ENCODE measurements at regions not wholly inside any gene's neighbourhood (a gene's known extent, or its start where the extent isn't known, plus 50 kb on each side); places are given as distances from the start of the nearest gene placed in this dataset.

DNA sequence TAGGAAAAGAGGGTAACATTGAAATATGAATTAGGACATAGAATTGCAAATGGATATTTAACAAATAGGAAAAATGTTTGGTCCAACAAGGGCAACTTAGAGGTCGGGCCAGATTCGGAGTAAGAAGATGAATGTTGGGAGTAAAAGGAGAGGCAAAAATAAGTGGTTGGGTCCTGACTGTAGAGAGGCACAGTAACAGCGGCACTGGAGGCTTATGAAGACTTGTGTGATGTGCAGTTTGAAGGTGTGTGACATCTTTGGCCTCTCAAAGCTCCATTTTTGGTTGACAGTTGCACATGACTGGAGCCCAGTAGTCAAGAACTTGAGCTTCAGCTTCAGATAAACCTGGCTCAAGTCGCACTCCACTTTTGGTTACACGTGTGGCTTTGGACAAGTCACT, 109.9 kb upstream of the PAXBP1 start:
- H3K36me3 ChIP-seq (ENCODE audit: control insufficient read depth, insufficient read depth, low read length), result no peaks in the 10 kb centered on the region
- DNase-seq (ENCODE audit: low read depth, low spot score) (no peak), ATAC-seq (no peak)
- H3K27ac ChIP-seq (ENCODE audit: low read length), result no peak overlapping the region
- no peaks in the 10 kb centered on the region for H3K4me1 ChIP-seq (ENCODE audit: control insufficient read depth, insufficient read depth, low read length)
- in situ Hi-C loops (cut with HindIII; ENCODE audit: low pct_unique_long_range_greater_than_20kb, low sequenced_read_pairs), result no loop called here
- ChIA-PET CTCF (no interaction called here), POLR2A (no interaction called here)
- TF ChIP-seq SIN3A (IDR thresholded peaks at IDR 0.05; ENCODE audit: borderline replicate concordance, insufficient read depth, low read depth, low read length), result no peak
- no peak for TF ChIP-seq POLR2AphosphoS5 (IDR thresholded peaks at IDR 0.05; ENCODE audit: low read depth, low read length)
- TF ChIP-seq, protein P1, sequence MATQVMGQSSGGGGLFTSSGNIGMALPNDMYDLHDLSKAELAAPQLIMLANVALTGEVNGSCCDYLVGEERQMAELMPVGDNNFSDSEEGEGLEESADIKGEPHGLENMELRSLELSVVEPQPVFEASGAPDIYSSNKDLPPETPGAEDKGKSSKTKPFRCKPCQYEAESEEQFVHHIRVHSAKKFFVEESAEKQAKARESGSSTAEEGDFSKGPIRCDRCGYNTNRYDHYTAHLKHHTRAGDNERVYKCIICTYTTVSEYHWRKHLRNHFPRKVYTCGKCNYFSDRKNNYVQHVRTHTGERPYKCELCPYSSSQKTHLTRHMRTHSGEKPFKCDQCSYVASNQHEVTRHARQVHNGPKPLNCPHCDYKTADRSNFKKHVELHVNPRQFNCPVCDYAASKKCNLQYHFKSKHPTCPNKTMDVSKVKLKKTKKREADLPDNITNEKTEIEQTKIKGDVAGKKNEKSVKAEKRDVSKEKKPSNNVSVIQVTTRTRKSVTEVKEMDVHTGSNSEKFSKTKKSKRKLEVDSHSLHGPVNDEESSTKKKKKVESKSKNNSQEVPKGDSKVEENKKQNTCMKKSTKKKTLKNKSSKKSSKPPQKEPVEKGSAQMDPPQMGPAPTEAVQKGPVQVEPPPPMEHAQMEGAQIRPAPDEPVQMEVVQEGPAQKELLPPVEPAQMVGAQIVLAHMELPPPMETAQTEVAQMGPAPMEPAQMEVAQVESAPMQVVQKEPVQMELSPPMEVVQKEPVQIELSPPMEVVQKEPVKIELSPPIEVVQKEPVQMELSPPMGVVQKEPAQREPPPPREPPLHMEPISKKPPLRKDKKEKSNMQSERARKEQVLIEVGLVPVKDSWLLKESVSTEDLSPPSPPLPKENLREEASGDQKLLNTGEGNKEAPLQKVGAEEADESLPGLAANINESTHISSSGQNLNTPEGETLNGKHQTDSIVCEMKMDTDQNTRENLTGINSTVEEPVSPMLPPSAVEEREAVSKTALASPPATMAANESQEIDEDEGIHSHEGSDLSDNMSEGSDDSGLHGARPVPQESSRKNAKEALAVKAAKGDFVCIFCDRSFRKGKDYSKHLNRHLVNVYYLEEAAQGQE (IDR thresholded peaks at IDR 0.05; ENCODE audit: insufficient read depth in 1 of 2, low read depth in 2 of 2, low read length in 1 of 2), result no peak
- no peak for TF ChIP-seq TCF7L2 (IDR thresholded peaks at IDR 0.05; ENCODE audit: low read depth, low read length)
- TF ChIP-seq, protein P2, sequence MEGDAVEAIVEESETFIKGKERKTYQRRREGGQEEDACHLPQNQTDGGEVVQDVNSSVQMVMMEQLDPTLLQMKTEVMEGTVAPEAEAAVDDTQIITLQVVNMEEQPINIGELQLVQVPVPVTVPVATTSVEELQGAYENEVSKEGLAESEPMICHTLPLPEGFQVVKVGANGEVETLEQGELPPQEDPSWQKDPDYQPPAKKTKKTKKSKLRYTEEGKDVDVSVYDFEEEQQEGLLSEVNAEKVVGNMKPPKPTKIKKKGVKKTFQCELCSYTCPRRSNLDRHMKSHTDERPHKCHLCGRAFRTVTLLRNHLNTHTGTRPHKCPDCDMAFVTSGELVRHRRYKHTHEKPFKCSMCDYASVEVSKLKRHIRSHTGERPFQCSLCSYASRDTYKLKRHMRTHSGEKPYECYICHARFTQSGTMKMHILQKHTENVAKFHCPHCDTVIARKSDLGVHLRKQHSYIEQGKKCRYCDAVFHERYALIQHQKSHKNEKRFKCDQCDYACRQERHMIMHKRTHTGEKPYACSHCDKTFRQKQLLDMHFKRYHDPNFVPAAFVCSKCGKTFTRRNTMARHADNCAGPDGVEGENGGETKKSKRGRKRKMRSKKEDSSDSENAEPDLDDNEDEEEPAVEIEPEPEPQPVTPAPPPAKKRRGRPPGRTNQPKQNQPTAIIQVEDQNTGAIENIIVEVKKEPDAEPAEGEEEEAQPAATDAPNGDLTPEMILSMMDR (IDR thresholded peaks at IDR 0.05), result no peak
- no TSS peak for BruUV-seq (replicated peaks)
- intact Hi-C loops (cut with micrococcal nuclease; ENCODE audit: unreplicated experiment), result no loop called here
- no peaks in the 10 kb centered on the region for H3K9me3 ChIP-seq (ENCODE audit: control insufficient read depth, insufficient read depth, low read depth, low read length)
- H3K27me3 ChIP-seq (ENCODE audit: control insufficient read depth, insufficient read depth, low read length), result peaks cover 9% of the 10 kb centered on the region
- H3K4me3 ChIP-seq (ENCODE audit: low read depth in 2 of 2, low read length in 2 of 2), result no peak overlapping the region

DNA sequence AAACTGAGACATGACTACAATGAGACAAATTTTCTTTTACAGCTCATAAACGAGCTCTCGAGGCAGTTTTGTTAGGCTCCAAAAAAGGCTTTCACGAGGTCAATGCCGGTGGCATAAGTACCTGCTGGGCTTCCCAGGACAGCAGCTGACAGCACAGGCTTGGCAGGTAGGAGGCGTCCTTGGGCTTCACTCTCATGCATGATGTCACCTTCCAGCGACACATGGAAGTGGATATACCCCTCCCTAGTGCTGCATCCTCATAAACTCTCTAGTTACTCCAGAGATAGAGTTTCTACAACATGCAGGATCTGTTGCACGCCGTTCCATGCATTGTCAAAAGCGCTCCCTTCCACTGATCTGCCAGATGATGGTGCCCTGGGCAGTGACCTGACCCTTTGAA, 112.5 kb upstream of the PAXBP1 start:
- in situ Hi-C loops (cut with HindIII; ENCODE audit: low pct_unique_long_range_greater_than_20kb, low sequenced_read_pairs) (no loop called here), intact Hi-C loops (cut with micrococcal nuclease; ENCODE audit: unreplicated experiment) (no loop called here)
- CTCF ChIA-PET, result no interaction called here
- TF ChIP-seq TCF7L2 (IDR thresholded peaks at IDR 0.05; ENCODE audit: low read depth, low read length), result no peak
- no peak for TF ChIP-seq POLR2AphosphoS5 (IDR thresholded peaks at IDR 0.05; ENCODE audit: low read depth, low read length)
- no peaks in the 10 kb centered on the region for H3K4me1 ChIP-seq (ENCODE audit: control insufficient read depth, insufficient read depth, low read length)
- no peaks in the 10 kb centered on the region for H3K9me3 ChIP-seq (ENCODE audit: control insufficient read depth, insufficient read depth, low read depth, low read length)
- POLR2A ChIA-PET, result no interaction called here
- peaks cover 9% of the 10 kb centered on the region for H3K27me3 ChIP-seq (ENCODE audit: control insufficient read depth, insufficient read depth, low read length)
- H3K27ac ChIP-seq (ENCODE audit: low read length), result no peak overlapping the region
- H3K36me3 ChIP-seq (ENCODE audit: control insufficient read depth, insufficient read depth, low read length), result no peaks in the 10 kb centered on the region
- BruUV-seq (replicated peaks), result no TSS peak
- H3K4me3 ChIP-seq (ENCODE audit: low read depth in 2 of 2, low read length in 2 of 2), result no peak overlapping the region
- no peak for DNase-seq (ENCODE audit: low read depth, low spot score)
- ATAC-seq, result no peak

DNA sequence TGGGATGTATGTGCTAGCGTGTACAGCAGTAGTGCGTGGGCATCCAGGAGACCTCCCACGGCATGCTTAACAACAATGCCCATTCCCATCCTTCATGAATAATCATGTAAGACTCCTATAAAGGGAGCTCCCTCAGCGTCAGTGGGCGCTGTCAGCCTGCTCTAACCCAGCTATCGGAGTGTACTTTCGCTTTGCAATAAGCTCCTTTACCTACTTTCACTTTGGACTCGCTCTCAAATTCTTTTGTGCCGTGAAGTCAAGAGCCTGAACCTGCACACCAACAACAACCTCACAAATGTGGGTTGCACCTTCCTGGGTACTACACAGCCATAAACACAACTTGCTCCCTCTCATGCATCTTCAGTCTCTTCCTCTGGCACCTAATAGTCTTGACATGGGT, 114.8 kb upstream of the PAXBP1 start:
- H3K9me3 ChIP-seq (ENCODE audit: control insufficient read depth, insufficient read depth, low read depth, low read length), result no peaks in the 10 kb centered on the region
- no peaks in the 10 kb centered on the region for H3K36me3 ChIP-seq (ENCODE audit: control insufficient read depth, insufficient read depth, low read length)
- ChIA-PET CTCF (no interaction called here), POLR2A (no interaction called here)
- H3K4me1 ChIP-seq (ENCODE audit: control insufficient read depth, insufficient read depth, low read length), result no peaks in the 10 kb centered on the region
- H3K27ac ChIP-seq (ENCODE audit: low read length), result no peak overlapping the region
- DNase-seq (ENCODE audit: low read depth, low spot score) (no peak), ATAC-seq (peak; percentile 66; the same call in 1 of the 2 replicates)
- TF ChIP-seq, protein P2 (IDR thresholded peaks at IDR 0.05), result no peak
- TF ChIP-seq POLR2AphosphoS5 (IDR thresholded peaks at IDR 0.05; ENCODE audit: low read depth, low read length), result no peak
- TF ChIP-seq, protein P1 (IDR thresholded peaks at IDR 0.05; ENCODE audit: insufficient read depth in 1 of 2, low read depth in 2 of 2, low read length in 1 of 2), result no peak
- TF ChIP-seq TCF7L2 (IDR thresholded peaks at IDR 0.05; ENCODE audit: low read depth, low read length), result no peak
- TF ChIP-seq SIN3A (IDR thresholded peaks at IDR 0.05; ENCODE audit: borderline replicate concordance, insufficient read depth, low read depth, low read length), result no peak
- peaks cover 3% of the 10 kb centered on the region for H3K27me3 ChIP-seq (ENCODE audit: control insufficient read depth, insufficient read depth, low read length)
- H3K4me3 ChIP-seq (ENCODE audit: low read depth in 2 of 2, low read length in 2 of 2), result peak overlapping the region; percentile 28 to 58
- BruUV-seq (replicated peaks), result no TSS peak
- intact Hi-C loops (cut with micrococcal nuclease; ENCODE audit: unreplicated experiment) (no loop called here), in situ Hi-C loops (cut with HindIII; ENCODE audit: low pct_unique_long_range_greater_than_20kb, low sequenced_read_pairs) (no loop called here)

Measured in Panc1 (cell line).